ENCODE measurements at regions not wholly inside any gene's neighbourhood (a gene's known extent, or its start where the extent isn't known, plus 50 kb on each side); places are given as distances from the start of the nearest gene placed in this dataset.

GRCh38 chr7:1377111-1377909 lies 82.0 kb downstream of the MICALL2 start:
- Histone ChIP-seq H3K56ac (ENCODE audit: low read length) (no peak overlapping the region), H3K4me2 (ENCODE audit: low read length) (no peak overlapping the region), H3K4me1 (ENCODE audit: control insufficient read depth, low read depth, low read length) (no peaks in the 10 kb centered on the region), H3K9ac (ENCODE audit: low read length) (no peak overlapping the region), H2BK5ac (ENCODE audit: low read length) (no peak overlapping the region), H3K79me1 (ENCODE audit: low read length) (no peaks in the 10 kb centered on the region), H3K4ac (ENCODE audit: low read depth, low read length) (no peak overlapping the region), H3K36me3 (ENCODE audit: control insufficient read depth, insufficient read depth, low read length) (no peaks in the 10 kb centered on the region), H3K27ac (ENCODE audit: low read depth, low read length) (no peak overlapping the region), H4K5ac (ENCODE audit: low read length) (no peak overlapping the region), H3K23ac (ENCODE audit: low read length) (no peak overlapping the region), H3K27me3 (ENCODE audit: insufficient read depth, low read length, poor library complexity) (no peaks in the 10 kb centered on the region), H3K79me2 (ENCODE audit: control insufficient read depth, insufficient read depth, low read length) (no peaks in the 10 kb centered on the region), H3K4me3 (ENCODE audit: low read length) (no peak overlapping the region), H3K18ac (ENCODE audit: low read length) (no peak overlapping the region), H2BK120ac (ENCODE audit: low read depth, low read length) (no peak overlapping the region), H2AK5ac (ENCODE audit: low read length) (no peak overlapping the region), H2BK15ac (replicated peaks; ENCODE audit: low read depth) (no peak overlapping the region), H4K8ac (ENCODE audit: low read depth, low read length) (no peak overlapping the region)
- no CpG with 5 or more reads among the region's 21 CpGs for WGBS (ENCODE audit: extremely low coverage, insufficient coverage, low lambda C conversion rate)
- no peak for DNase-seq

- H2AK5ac ChIP-seq (ENCODE audit: low read length) = no peak overlapping the region
- no peak overlapping the region for H2BK15ac ChIP-seq (replicated peaks; ENCODE audit: low read depth)
- H3K23ac ChIP-seq (ENCODE audit: low read length) = no peak overlapping the region
- no peak overlapping the region for H3K4me2 ChIP-seq (ENCODE audit: low read length)
- no peaks in the 10 kb centered on the region for H3K4me1 ChIP-seq (ENCODE audit: control insufficient read depth, low read depth, low read length)
- WGBS (ENCODE audit: extremely low coverage, insufficient coverage, low lambda C conversion rate) = 100% methylated on average over 3 of the region's 3 CpGs
- H2BK5ac ChIP-seq (ENCODE audit: low read length) = no peak overlapping the region
- no peak overlapping the region for H4K8ac ChIP-seq (ENCODE audit: low read depth, low read length)
- H3K4me3 ChIP-seq (ENCODE audit: low read length) = no peak overlapping the region
- no peak overlapping the region for H2BK120ac ChIP-seq (ENCODE audit: low read depth, low read length)
- H3K18ac ChIP-seq (ENCODE audit: low read length) = no peak overlapping the region
- no peaks in the 10 kb centered on the region for H3K27me3 ChIP-seq (ENCODE audit: insufficient read depth, low read length, poor library complexity)
- no peak overlapping the region for H3K4ac ChIP-seq (ENCODE audit: low read depth, low read length)
- H3K27ac ChIP-seq (ENCODE audit: low read depth, low read length) = no peak overlapping the region
- no peak overlapping the region for H3K56ac ChIP-seq (ENCODE audit: low read length)
- no peaks in the 10 kb centered on the region for H3K36me3 ChIP-seq (ENCODE audit: control insufficient read depth, insufficient read depth, low read length)
- no peak overlapping the region for H4K5ac ChIP-seq (ENCODE audit: low read length)
- H3K79me1 ChIP-seq (ENCODE audit: low read length) = no peaks in the 10 kb centered on the region
- DNase-seq = no peak
- H3K79me2 ChIP-seq (ENCODE audit: control insufficient read depth, insufficient read depth, low read length) = no peaks in the 10 kb centered on the region
- no peak overlapping the region for H3K9ac ChIP-seq (ENCODE audit: low read length)
These were observed 80.4 kb downstream of the MICALL2 start for GRCh38 chr7:1378610-1379601.

- Histone ChIP-seq H4K8ac (ENCODE audit: low read depth, low read length) (no peak overlapping the region), H2AK5ac (ENCODE audit: low read length) (no peak overlapping the region), H3K4ac (ENCODE audit: low read depth, low read length) (no peak overlapping the region), H2BK15ac (replicated peaks; ENCODE audit: low read depth) (no peak overlapping the region), H3K4me3 (ENCODE audit: low read length) (no peak overlapping the region), H3K36me3 (ENCODE audit: control insufficient read depth, insufficient read depth, low read length) (no peaks in the 10 kb centered on the region), H3K4me1 (ENCODE audit: control insufficient read depth, low read depth, low read length) (no peaks in the 10 kb centered on the region), H4K5ac (ENCODE audit: low read length) (no peak overlapping the region), H3K27me3 (ENCODE audit: insufficient read depth, low read length, poor library complexity) (no peaks in the 10 kb centered on the region), H3K23ac (ENCODE audit: low read length) (no peak overlapping the region), H2BK5ac (ENCODE audit: low read length) (no peak overlapping the region), H3K56ac (ENCODE audit: low read length) (no peak overlapping the region), H3K79me1 (ENCODE audit: low read length) (no peaks in the 10 kb centered on the region), H3K4me2 (ENCODE audit: low read length) (no peak overlapping the region), H3K9ac (ENCODE audit: low read length) (no peak overlapping the region), H3K27ac (ENCODE audit: low read depth, low read length) (no peak overlapping the region), H3K18ac (ENCODE audit: low read length) (no peak overlapping the region), H2BK120ac (ENCODE audit: low read depth, low read length) (no peak overlapping the region), H3K79me2 (ENCODE audit: control insufficient read depth, insufficient read depth, low read length) (no peaks in the 10 kb centered on the region)
- no peak for DNase-seq
- no CpG with 5 or more reads among the region's 15 CpGs for WGBS (ENCODE audit: extremely low coverage, insufficient coverage, low lambda C conversion rate)
These were observed 78.9 kb downstream of the MICALL2 start for GRCh38 chr7:1380231-1380815.

DNA sequence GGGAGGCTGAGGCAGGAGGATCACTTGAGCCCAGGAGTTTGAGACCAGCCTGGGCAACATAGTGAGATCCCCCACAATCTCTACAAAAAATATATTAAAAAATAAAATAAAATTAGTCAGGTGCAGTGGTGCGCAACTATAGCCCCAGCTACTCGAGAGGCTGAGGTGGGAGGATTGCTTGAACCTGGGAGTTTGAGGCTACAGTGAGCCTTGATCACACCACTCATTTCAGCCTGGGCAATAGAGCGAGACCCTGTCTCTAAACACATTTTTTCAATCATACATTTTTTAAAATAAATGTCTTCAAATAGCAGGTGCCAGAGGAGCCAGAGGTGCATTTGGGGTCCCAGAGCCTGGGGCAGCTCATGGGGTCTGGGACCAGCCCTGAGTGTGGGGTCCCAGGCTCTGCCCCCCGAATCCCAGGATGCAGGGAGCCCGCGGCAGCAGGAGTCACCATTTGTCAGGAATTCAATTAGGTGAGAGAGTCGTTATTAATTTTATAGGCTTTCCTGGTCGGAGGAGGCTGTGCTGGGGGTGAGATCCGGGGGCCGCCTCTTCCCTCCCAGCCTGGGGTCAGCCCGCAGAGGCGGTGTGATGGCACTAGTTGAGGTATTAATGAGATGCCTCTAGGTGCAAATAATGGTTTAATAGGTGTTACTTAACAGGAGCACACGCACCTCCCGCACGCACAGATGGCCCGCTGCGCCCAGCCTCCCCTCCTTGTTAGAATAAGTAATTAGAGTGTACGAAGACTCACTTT lies 78.3 kb downstream of the MICALL2 start:
- no CpG with 5 or more reads among the region's 18 CpGs for WGBS (ENCODE audit: extremely low coverage, insufficient coverage, low lambda C conversion rate)
- no peaks in the 10 kb centered on the region for H3K79me2 ChIP-seq (ENCODE audit: control insufficient read depth, insufficient read depth, low read length)
- H3K4me2 ChIP-seq (ENCODE audit: low read length) = no peak overlapping the region
- H3K4ac ChIP-seq (ENCODE audit: low read depth, low read length) = no peak overlapping the region
- H2BK5ac ChIP-seq (ENCODE audit: low read length) = no peak overlapping the region
- H3K36me3 ChIP-seq (ENCODE audit: control insufficient read depth, insufficient read depth, low read length) = no peaks in the 10 kb centered on the region
- H3K79me1 ChIP-seq (ENCODE audit: low read length) = no peaks in the 10 kb centered on the region
- H3K27ac ChIP-seq (ENCODE audit: low read depth, low read length) = no peak overlapping the region
- no peak overlapping the region for H3K9ac ChIP-seq (ENCODE audit: low read length)
- no peak overlapping the region for H3K23ac ChIP-seq (ENCODE audit: low read length)
- no peak overlapping the region for H4K8ac ChIP-seq (ENCODE audit: low read depth, low read length)
- DNase-seq = no peak
- H2BK120ac ChIP-seq (ENCODE audit: low read depth, low read length) = no peak overlapping the region
- no peaks in the 10 kb centered on the region for H3K4me1 ChIP-seq (ENCODE audit: control insufficient read depth, low read depth, low read length)
- no peak overlapping the region for H2BK15ac ChIP-seq (replicated peaks; ENCODE audit: low read depth)
- H3K56ac ChIP-seq (ENCODE audit: low read length) = no peak overlapping the region
- H3K27me3 ChIP-seq (ENCODE audit: insufficient read depth, low read length, poor library complexity) = no peaks in the 10 kb centered on the region
- H3K18ac ChIP-seq (ENCODE audit: low read length) = no peak overlapping the region
- H4K5ac ChIP-seq (ENCODE audit: low read length) = no peak overlapping the region
- H2AK5ac ChIP-seq (ENCODE audit: low read length) = no peak overlapping the region
- no peak overlapping the region for H3K4me3 ChIP-seq (ENCODE audit: low read length)

GRCh38 chr7:1382553-1383397 lies 76.5 kb downstream of the MICALL2 start:
- no peak overlapping the region for H3K27ac ChIP-seq (ENCODE audit: low read depth, low read length)
- no CpG with 5 or more reads among the region's 29 CpGs for WGBS (ENCODE audit: extremely low coverage, insufficient coverage, low lambda C conversion rate)
- H3K4me3 ChIP-seq (ENCODE audit: low read length) = no peak overlapping the region
- H2BK15ac ChIP-seq (replicated peaks; ENCODE audit: low read depth) = no peak overlapping the region
- H3K9ac ChIP-seq (ENCODE audit: low read length) = no peak overlapping the region
- no peaks in the 10 kb centered on the region for H3K27me3 ChIP-seq (ENCODE audit: insufficient read depth, low read length, poor library complexity)
- DNase-seq = no peak
- H4K8ac ChIP-seq (ENCODE audit: low read depth, low read length) = no peak overlapping the region
- no peak overlapping the region for H2BK5ac ChIP-seq (ENCODE audit: low read length)
- H3K36me3 ChIP-seq (ENCODE audit: control insufficient read depth, insufficient read depth, low read length) = no peaks in the 10 kb centered on the region
- H3K23ac ChIP-seq (ENCODE audit: low read length) = no peak overlapping the region
- H4K5ac ChIP-seq (ENCODE audit: low read length) = no peak overlapping the region
- H3K79me1 ChIP-seq (ENCODE audit: low read length) = no peaks in the 10 kb centered on the region
- no peak overlapping the region for H3K18ac ChIP-seq (ENCODE audit: low read length)
- H3K4me2 ChIP-seq (ENCODE audit: low read length) = no peak overlapping the region
- H2BK120ac ChIP-seq (ENCODE audit: low read depth, low read length) = no peak overlapping the region
- no peak overlapping the region for H3K56ac ChIP-seq (ENCODE audit: low read length)
- H3K4me1 ChIP-seq (ENCODE audit: control insufficient read depth, low read depth, low read length) = no peaks in the 10 kb centered on the region
- H3K4ac ChIP-seq (ENCODE audit: low read depth, low read length) = no peak overlapping the region
- H3K79me2 ChIP-seq (ENCODE audit: control insufficient read depth, insufficient read depth, low read length) = no peaks in the 10 kb centered on the region
- H2AK5ac ChIP-seq (ENCODE audit: low read length) = no peak overlapping the region

All from mesendoderm (in vitro differentiated cells).